WTC11 (cell line): ENCODE measurements at regions not wholly inside any gene's neighbourhood (a gene's known extent, or its start where the extent isn't known, plus 50 kb on each side); places are given as distances from the start of the nearest gene placed in this dataset.

Source experiments
- ATAC-seq: fragments of 200-7000 bp; cut with Tn5 transposase; 2 replicates; pipeline ENCODE4 v1.10.0; 2021; ENCODE audit warnings: mild to moderate bottlenecking, moderate library complexity
- CTCF ChIA-PET: fragments of 300-600 bp; sonication (Branson Sonifier 250); formaldehyde crosslinking; loops from one replicate; lab custom pipeline; 2021; ENCODE audit warnings: antibody characterized with exemption; lab: Charles Lee
- POLR2A ChIA-PET: fragments of 350-600 bp; sonication (Branson Sonifier 250); formaldehyde crosslinking; loops from one replicate; lab custom pipeline; 2021; ENCODE audit warnings: antibody characterized with exemption; lab: Charles Lee
- DNase-seq: peaks from one replicate; pipeline ENCODE4 v3.0.0; 2021; ENCODE audit warnings: low spot score
- H3K27ac Mint-ChIP-seq: 2 replicates; pipeline ENCODE4 v1.8.0; 2021; ENCODE audit warnings: mixed read lengths
- H3K27me3 Mint-ChIP-seq: 2 replicates; pipeline ENCODE4 v1.8.0; 2021; ENCODE audit warnings: low read depth, mild to moderate bottlenecking, moderate library complexity, mixed read lengths
- H3K36me3 Mint-ChIP-seq: 2 replicates; pipeline ENCODE4 v1.8.0; 2021; ENCODE audit warnings: mixed read lengths
- H3K4me1 Mint-ChIP-seq: 2 replicates; pipeline ENCODE4 v1.8.0; 2022; ENCODE audit warnings: mixed read lengths
- H3K4me3 Mint-ChIP-seq: 2 replicates; pipeline ENCODE4 v1.8.0; 2021; ENCODE audit warnings: mild to moderate bottlenecking, moderate library complexity, mixed read lengths
- H3K9me3 Mint-ChIP-seq: 2 replicates; pipeline ENCODE4 v1.8.0; 2021; ENCODE audit warnings: mixed read lengths
- ARID4B ChIP-seq: sonication (generic); formaldehyde crosslinking; IDR thresholded peaks from 2 replicates; pipeline ENCODE4 v1.8.0; 2023; ENCODE audit warnings: missing genetic modification reagents, mild to moderate bottlenecking, borderline replicate concordance
- CDX4 ChIP-seq: fragments of 250-450 bp; sonication (Bioruptor Pico); IDR thresholded peaks from 2 replicates; pipeline ENCODE4 v1.9.0; 2021; ENCODE audit warnings: moderate library complexity, mild to moderate bottlenecking, inconsistent platforms, borderline replicate concordance
- CREB1 ChIP-seq: sonication (generic); formaldehyde crosslinking; IDR thresholded peaks from 2 replicates; pipeline ENCODE4 v1.8.0; 2023; ENCODE audit warnings: mild to moderate bottlenecking, missing genetic modification reagents
- CREM ChIP-seq: sonication (generic); formaldehyde crosslinking; IDR thresholded peaks from 2 replicates; pipeline ENCODE4 v1.8.1; 2022; ENCODE audit warnings: mild to moderate bottlenecking, missing genetic modification reagents, moderate library complexity
- ESRRA ChIP-seq: sonication (generic); formaldehyde crosslinking; IDR thresholded peaks from 2 replicates; pipeline ENCODE4 v1.8.1; 2022; ENCODE audit warnings: mild to moderate bottlenecking, missing genetic modification reagents, borderline replicate concordance
- GRHL2 ChIP-seq: fragments of 250-450 bp; sonication (Bioruptor Pico); IDR thresholded peaks from 2 replicates; pipeline ENCODE4 v1.8.0; 2022; ENCODE audit warnings: mild to moderate bottlenecking, moderate library complexity; ENCODE audit not compliant: insufficient replicate concordance, severe bottlenecking
- NR1H2 ChIP-seq: sonication (generic); formaldehyde crosslinking; IDR thresholded peaks from 2 replicates; pipeline ENCODE4 v1.9.0; 2021; ENCODE audit warnings: mild to moderate bottlenecking, moderate library complexity, missing genetic modification reagents
- PREB ChIP-seq: sonication (generic); formaldehyde crosslinking; IDR thresholded peaks from 2 replicates; pipeline ENCODE4 v1.8.1; 2022; ENCODE audit warnings: mild to moderate bottlenecking, missing genetic modification reagents, moderate library complexity, borderline replicate concordance
- SMAD3 ChIP-seq: sonication (generic); formaldehyde crosslinking; IDR thresholded peaks from 2 replicates; pipeline ENCODE4 v1.8.0; 2022; ENCODE audit warnings: missing genetic modification reagents, mild to moderate bottlenecking, borderline replicate concordance
- SMAD4 ChIP-seq: sonication (generic); formaldehyde crosslinking; IDR thresholded peaks from 2 replicates; pipeline ENCODE4 v1.8.0; 2022; ENCODE audit warnings: mild to moderate bottlenecking, missing genetic modification reagents
- SOX15 ChIP-seq: fragments of 250-450 bp; sonication (Bioruptor Pico); IDR thresholded peaks from 2 replicates; pipeline ENCODE4 v1.9.0; 2021; ENCODE audit warnings: mild to moderate bottlenecking
- SP1 ChIP-seq: sonication (generic); formaldehyde crosslinking; conservative IDR thresholded peaks from 2 replicates; pipeline ENCODE4 v1.8.1; 2022; ENCODE audit warnings: missing genetic modification reagents
- STAT6 ChIP-seq: sonication (generic); formaldehyde crosslinking; conservative IDR thresholded peaks from 2 replicates; pipeline ENCODE4 v1.8.1; 2023; ENCODE audit warnings: mild to moderate bottlenecking, low read depth, missing genetic modification reagents, moderate library complexity
- TP53 ChIP-seq: sonication (generic); formaldehyde crosslinking; IDR thresholded peaks from 2 replicates; pipeline ENCODE4 v1.8.1; 2023; ENCODE audit warnings: mild to moderate bottlenecking, missing genetic modification reagents
- ZBTB43 ChIP-seq: sonication (generic); formaldehyde crosslinking; IDR thresholded peaks from 2 replicates; pipeline ENCODE4 v1.8.1; 2023; ENCODE audit warnings: mild to moderate bottlenecking, missing genetic modification reagents
- ZNF121 ChIP-seq: sonication (generic); formaldehyde crosslinking; IDR thresholded peaks from 2 replicates; pipeline ENCODE4 v1.8.0; 2023; ENCODE audit warnings: missing genetic modification reagents
- ZNF263 ChIP-seq: sonication (generic); formaldehyde crosslinking; IDR thresholded peaks from 2 replicates; pipeline ENCODE4 v1.8.1; 2022; ENCODE audit warnings: low read depth, mild to moderate bottlenecking, moderate library complexity, missing genetic modification reagents
- ZNF281 ChIP-seq: sonication (generic); formaldehyde crosslinking; IDR thresholded peaks from 2 replicates; pipeline ENCODE4 v1.8.0; 2023; ENCODE audit warnings: mild to moderate bottlenecking, missing genetic modification reagents

- TF ChIP-seq ZNF281 (CRISPR knock-in tag) (no peak), GRHL2 (CRISPR knock-in tag) (no peak), NR1H2 (CRISPR knock-in tag) (no peak), ARID4B (no peak), ZBTB43 (CRISPR knock-in tag) (no peak), SP1 (no peak), STAT6 (CRISPR knock-in tag) (no peak)
Measured at GRCh38 chr7:109335951-109336350, 766.3 kb downstream of the DNAJB9 start (continued).

GRCh38 chr7:109336531-109336930 lies 766.9 kb downstream of the DNAJB9 start:
- H3K9me3 Mint-ChIP-seq, result peaks cover 4% of the 10 kb centered on the region; the same call in 1 of the 2 replicates
- no peaks in the 10 kb centered on the region; the same call in 1 of the 2 replicates for H3K27me3 Mint-ChIP-seq
- H3K27ac Mint-ChIP-seq, result no peak overlapping the region
- ChIA-PET CTCF (no interaction called here), POLR2A (no interaction called here)
- H3K4me3 Mint-ChIP-seq, result no peak overlapping the region
- no peaks in the 10 kb centered on the region for H3K4me1 Mint-ChIP-seq
- DNase-seq, result no peak
- no peaks in the 10 kb centered on the region for H3K36me3 Mint-ChIP-seq
- ATAC-seq, result no peak
- TF ChIP-seq TP53 (CRISPR knock-in tag), result no peak
- no peak for TF ChIP-seq ZNF281 (CRISPR knock-in tag)
- TF ChIP-seq ZNF263, result no peak
- TF ChIP-seq SMAD3 (CRISPR knock-in tag), result no peak
- TF ChIP-seq SMAD4 (CRISPR knock-in tag), result no peak
- TF ChIP-seq PREB (CRISPR knock-in tag), result no peak
- no peak for TF ChIP-seq GRHL2 (CRISPR knock-in tag)
- no peak for TF ChIP-seq ESRRA
- TF ChIP-seq CREM (CRISPR knock-in tag), result no peak
- no peak for TF ChIP-seq CDX4 (CRISPR knock-in tag)
- TF ChIP-seq ZNF121 (CRISPR knock-in tag), result no peak
- no peak for TF ChIP-seq CREB1 (CRISPR knock-in tag)
- no peak for TF ChIP-seq SOX15 (CRISPR knock-in tag)
